ENCODE measurements at regions not wholly inside any gene's neighbourhood (a gene's known extent, or its start where the extent isn't known, plus 50 kb on each side); places are given as distances from the start of the nearest gene placed in this dataset.

DNA sequence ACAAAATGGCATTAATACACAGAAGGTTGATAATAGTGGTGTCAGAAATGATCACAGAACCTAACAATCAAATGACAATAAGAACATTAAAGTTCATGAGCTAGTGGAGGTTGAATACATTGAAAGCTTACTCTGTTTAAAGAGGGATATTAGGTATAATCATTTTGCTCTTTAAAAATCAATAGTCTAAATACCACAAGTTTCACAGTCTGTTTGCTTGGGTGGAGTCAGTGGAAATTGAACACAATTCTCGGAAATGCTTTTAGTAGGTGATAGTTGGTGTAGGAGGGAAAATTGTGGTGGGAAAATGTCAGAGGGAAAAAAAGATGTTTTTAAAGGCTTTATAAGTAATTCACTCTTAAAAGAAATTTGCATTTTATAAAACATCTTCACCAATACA is 197.1 kb downstream of the GLUD2 start:
- 60 to 74% (median 67%) methylated on average over 1 of the region's 1 CpG for WGBS, 3 donors
- Histone ChIP-seq H3K4me1 (ENCODE audit: control insufficient read depth in 3 of 3, insufficient read depth in 2 of 3, low read depth in 1 of 3, low read length in 2 of 3) (no peaks in the 10 kb centered on the region), H3K27me3 (ENCODE audit: control insufficient read depth in 3 of 3, insufficient read depth in 3 of 3, low read length in 3 of 3) (no peaks in the 10 kb centered on the region), H3K4me3 (ENCODE audit: low read depth in 1 of 3, low read length in 3 of 3) (no peak overlapping the region), H3K36me3 (ENCODE audit: control insufficient read depth in 3 of 3, insufficient read depth in 2 of 3, low read depth in 1 of 3, low read length in 3 of 3) (no peaks in the 10 kb centered on the region), H3K9me3 (ENCODE audit: control insufficient read depth in 2 of 2, insufficient read depth in 1 of 2, low read depth in 1 of 2, low read length in 1 of 2) (no peaks in the 10 kb centered on the region), H3K27ac (ENCODE audit: low read depth in 1 of 3, low read length in 2 of 3) (no peak overlapping the region)
- FAIRE-seq (no peak), DNase-seq (no peak)

DNA sequence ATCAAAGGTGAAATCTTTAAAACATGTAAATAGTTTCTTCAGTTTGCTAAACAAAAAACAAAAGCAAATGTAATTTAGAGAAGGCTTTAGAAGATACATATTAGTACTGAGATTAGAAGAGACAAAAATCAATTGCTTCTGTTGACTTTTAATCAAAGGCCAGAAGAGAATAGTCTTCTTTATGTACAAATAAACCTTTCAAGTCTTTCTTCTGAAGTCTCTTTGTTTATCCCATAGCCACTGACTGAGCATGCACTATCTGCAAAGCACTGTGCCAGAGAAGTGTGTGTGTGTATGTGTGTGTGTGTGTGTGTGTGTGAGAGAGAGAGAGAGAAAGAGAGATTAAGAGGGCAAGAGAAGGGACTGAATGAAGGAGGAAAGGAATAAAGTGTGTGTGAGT is 198.4 kb downstream of the GLUD2 start:
- Histone ChIP-seq H3K27ac (ENCODE audit: low read depth in 1 of 3, low read length in 2 of 3) (no peak overlapping the region), H3K9me3 (ENCODE audit: control insufficient read depth in 2 of 2, insufficient read depth in 1 of 2, low read depth in 1 of 2, low read length in 1 of 2) (no peaks in the 10 kb centered on the region), H3K4me1 (ENCODE audit: control insufficient read depth in 3 of 3, insufficient read depth in 2 of 3, low read depth in 1 of 3, low read length in 2 of 3) (no peaks in the 10 kb centered on the region), H3K36me3 (ENCODE audit: control insufficient read depth in 3 of 3, insufficient read depth in 2 of 3, low read depth in 1 of 3, low read length in 3 of 3) (no peaks in the 10 kb centered on the region), H3K4me3 (ENCODE audit: low read depth in 1 of 3, low read length in 3 of 3) (no peak overlapping the region), H3K27me3 (ENCODE audit: control insufficient read depth in 3 of 3, insufficient read depth in 3 of 3, low read length in 3 of 3) (no peaks in the 10 kb centered on the region)
- FAIRE-seq (no peak), DNase-seq (no peak)

DNA sequence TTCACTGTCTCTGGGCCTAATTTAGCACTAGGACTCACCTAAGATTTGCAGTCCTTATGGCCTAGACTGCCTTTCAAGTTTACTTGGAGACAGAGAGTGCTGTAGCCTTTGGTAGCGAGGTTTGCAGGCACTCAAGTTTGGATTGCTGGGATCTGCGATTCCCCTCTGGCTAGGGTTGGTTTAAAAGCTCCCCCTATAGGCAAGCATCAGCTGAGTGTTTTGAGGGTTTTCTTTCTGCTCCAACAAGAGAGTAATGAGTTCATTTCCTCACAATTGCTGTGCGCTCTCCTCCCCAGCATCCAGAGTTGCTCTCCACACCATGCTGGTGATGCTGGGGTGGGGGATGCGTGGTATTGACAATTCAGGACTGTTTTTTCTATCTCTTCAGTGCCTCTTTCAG is 206.9 kb downstream of the GLUD2 start:
- no peak overlapping the region for H3K4me3 ChIP-seq (ENCODE audit: low read depth in 1 of 3, low read length in 3 of 3)
- H3K36me3 ChIP-seq (ENCODE audit: control insufficient read depth in 3 of 3, insufficient read depth in 2 of 3, low read depth in 1 of 3, low read length in 3 of 3): no peaks in the 10 kb centered on the region
- H3K27me3 ChIP-seq (ENCODE audit: control insufficient read depth in 3 of 3, insufficient read depth in 3 of 3, low read length in 3 of 3): no peaks in the 10 kb centered on the region
- FAIRE-seq: no peak
- DNase-seq: no peak
- 50 to 56% (median 52%) methylated on average over 4 of the region's 4 CpGs for WGBS, 3 donors
- no peak overlapping the region for H3K27ac ChIP-seq (ENCODE audit: low read depth in 1 of 3, low read length in 2 of 3)
- H3K4me1 ChIP-seq (ENCODE audit: control insufficient read depth in 3 of 3, insufficient read depth in 2 of 3, low read depth in 1 of 3, low read length in 2 of 3): no peaks in the 10 kb centered on the region
- no peaks in the 10 kb centered on the region for H3K9me3 ChIP-seq (ENCODE audit: control insufficient read depth in 2 of 2, insufficient read depth in 1 of 2, low read depth in 1 of 2, low read length in 1 of 2)

GRCh38 chrX:121256647-121257046 is 209.2 kb downstream of the GLUD2 start:
- Histone ChIP-seq H3K27ac (ENCODE audit: low read depth in 1 of 3, low read length in 2 of 3) (no peak overlapping the region), H3K4me1 (ENCODE audit: control insufficient read depth in 3 of 3, insufficient read depth in 2 of 3, low read depth in 1 of 3, low read length in 2 of 3) (no peaks in the 10 kb centered on the region), H3K36me3 (ENCODE audit: control insufficient read depth in 3 of 3, insufficient read depth in 2 of 3, low read depth in 1 of 3, low read length in 3 of 3) (no peaks in the 10 kb centered on the region), H3K4me3 (ENCODE audit: low read depth in 1 of 3, low read length in 3 of 3) (no peak overlapping the region), H3K27me3 (ENCODE audit: control insufficient read depth in 3 of 3, insufficient read depth in 3 of 3, low read length in 3 of 3) (no peaks in the 10 kb centered on the region), H3K9me3 (ENCODE audit: control insufficient read depth in 2 of 2, insufficient read depth in 1 of 2, low read depth in 1 of 2, low read length in 1 of 2) (no peaks in the 10 kb centered on the region)
- 27 to 38% (median 28%) methylated on average over 2 of the region's 2 CpGs for WGBS, 3 donors
- no peak for FAIRE-seq
- DNase-seq: no peak

- H3K36me3 ChIP-seq (ENCODE audit: control insufficient read depth in 3 of 3, insufficient read depth in 2 of 3, low read depth in 1 of 3, low read length in 3 of 3): no peaks in the 10 kb centered on the region
- no peak overlapping the region for H3K4me3 ChIP-seq (ENCODE audit: low read depth in 1 of 3, low read length in 3 of 3)
- H3K4me1 ChIP-seq (ENCODE audit: control insufficient read depth in 3 of 3, insufficient read depth in 2 of 3, low read depth in 1 of 3, low read length in 2 of 3): no peaks in the 10 kb centered on the region
- FAIRE-seq (no peak), DNase-seq (no peak)
- H3K27ac ChIP-seq (ENCODE audit: low read depth in 1 of 3, low read length in 2 of 3): no peak overlapping the region
- H3K27me3 ChIP-seq (ENCODE audit: control insufficient read depth in 3 of 3, insufficient read depth in 3 of 3, low read length in 3 of 3): no peaks in the 10 kb centered on the region
- no peaks in the 10 kb centered on the region for H3K9me3 ChIP-seq (ENCODE audit: control insufficient read depth in 2 of 2, insufficient read depth in 1 of 2, low read depth in 1 of 2, low read length in 1 of 2)
These were observed 211.1 kb downstream of the GLUD2 start for GRCh38 chrX:121258545-121258944.

DNA sequence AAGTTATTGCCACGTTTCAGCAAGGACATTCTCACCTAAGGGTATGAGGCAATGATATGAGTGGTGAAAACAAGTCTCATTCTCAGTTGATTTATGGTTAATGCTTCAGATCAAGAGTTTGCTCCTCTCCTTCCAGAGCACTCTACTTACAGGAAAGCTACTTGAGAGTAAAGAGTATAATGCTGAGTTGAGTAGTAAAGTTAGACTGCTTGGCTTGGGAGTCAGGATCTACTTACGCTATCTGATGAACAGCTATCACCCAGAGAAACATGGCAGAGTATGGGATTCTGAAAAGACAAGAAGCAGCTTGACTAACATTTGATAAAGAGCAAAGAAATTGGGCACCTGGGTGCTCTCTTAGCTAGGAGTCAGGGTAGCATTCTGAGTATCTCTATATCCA is 211.8 kb downstream of the GLUD2 start:
- no peaks in the 10 kb centered on the region for H3K27me3 ChIP-seq (ENCODE audit: control insufficient read depth in 3 of 3, insufficient read depth in 3 of 3, low read length in 3 of 3)
- H3K36me3 ChIP-seq (ENCODE audit: control insufficient read depth in 3 of 3, insufficient read depth in 2 of 3, low read depth in 1 of 3, low read length in 3 of 3): no peaks in the 10 kb centered on the region
- FAIRE-seq (no peak), DNase-seq (no peak)
- H3K27ac ChIP-seq (ENCODE audit: low read depth in 1 of 3, low read length in 2 of 3): no peak overlapping the region
- 63 to 78% (median 68%) methylated on average over 2 of the region's 2 CpGs for WGBS, 3 donors
- H3K4me1 ChIP-seq (ENCODE audit: control insufficient read depth in 3 of 3, insufficient read depth in 2 of 3, low read depth in 1 of 3, low read length in 2 of 3): no peaks in the 10 kb centered on the region
- H3K4me3 ChIP-seq (ENCODE audit: low read depth in 1 of 3, low read length in 3 of 3): no peak overlapping the region
- H3K9me3 ChIP-seq (ENCODE audit: control insufficient read depth in 2 of 2, insufficient read depth in 1 of 2, low read depth in 1 of 2, low read length in 1 of 2): no peaks in the 10 kb centered on the region

GRCh38 chrX:121260596-121261240 is 213.3 kb downstream of the GLUD2 start:
- no peak for FAIRE-seq
- no peak overlapping the region for H3K4me3 ChIP-seq (ENCODE audit: low read depth in 1 of 3, low read length in 3 of 3)
- H3K27me3 ChIP-seq (ENCODE audit: control insufficient read depth in 3 of 3, insufficient read depth in 3 of 3, low read length in 3 of 3): no peaks in the 10 kb centered on the region
- no peaks in the 10 kb centered on the region for H3K36me3 ChIP-seq (ENCODE audit: control insufficient read depth in 3 of 3, insufficient read depth in 2 of 3, low read depth in 1 of 3, low read length in 3 of 3)
- 51 to 60% (median 59%) methylated on average over 2 of the region's 2 CpGs for WGBS, 3 donors
- no peak overlapping the region for H3K27ac ChIP-seq (ENCODE audit: low read depth in 1 of 3, low read length in 2 of 3)
- no peaks in the 10 kb centered on the region for H3K9me3 ChIP-seq (ENCODE audit: control insufficient read depth in 2 of 2, insufficient read depth in 1 of 2, low read depth in 1 of 2, low read length in 1 of 2)
- no peak for DNase-seq
- no peaks in the 10 kb centered on the region for H3K4me1 ChIP-seq (ENCODE audit: control insufficient read depth in 3 of 3, insufficient read depth in 2 of 3, low read depth in 1 of 3, low read length in 2 of 3)

GRCh38 chrX:121283921-121284320 is 236.5 kb downstream of the GLUD2 start:
- H3K4me3 ChIP-seq (ENCODE audit: low read depth in 1 of 3, low read length in 3 of 3): no peak overlapping the region
- H3K9me3 ChIP-seq (ENCODE audit: control insufficient read depth in 2 of 2, insufficient read depth in 1 of 2, low read depth in 1 of 2, low read length in 1 of 2): peaks cover 0 to 2% of the 10 kb centered on the region in 2 donors
- 62 to 79% (median 68%) methylated on average over 3 of the region's 3 CpGs for WGBS, 3 donors
- H3K4me1 ChIP-seq (ENCODE audit: control insufficient read depth in 3 of 3, insufficient read depth in 2 of 3, low read depth in 1 of 3, low read length in 2 of 3): no peaks in the 10 kb centered on the region
- DNase-seq (no peak), FAIRE-seq (no peak)
- H3K27me3 ChIP-seq (ENCODE audit: control insufficient read depth in 3 of 3, insufficient read depth in 3 of 3, low read length in 3 of 3): no peaks in the 10 kb centered on the region
- H3K27ac ChIP-seq (ENCODE audit: low read depth in 1 of 3, low read length in 2 of 3): no peak overlapping the region
- no peaks in the 10 kb centered on the region for H3K36me3 ChIP-seq (ENCODE audit: control insufficient read depth in 3 of 3, insufficient read depth in 2 of 3, low read depth in 1 of 3, low read length in 3 of 3)

- Histone ChIP-seq H3K36me3 (ENCODE audit: control insufficient read depth in 3 of 3, insufficient read depth in 2 of 3, low read depth in 1 of 3, low read length in 3 of 3) (no peaks in the 10 kb centered on the region), H3K4me3 (ENCODE audit: low read depth in 1 of 3, low read length in 3 of 3) (no peak overlapping the region), H3K9me3 (ENCODE audit: control insufficient read depth in 2 of 2, insufficient read depth in 1 of 2, low read depth in 1 of 2, low read length in 1 of 2) (no peaks in the 10 kb centered on the region), H3K27ac (ENCODE audit: low read depth in 1 of 3, low read length in 2 of 3) (no peak overlapping the region), H3K4me1 (ENCODE audit: control insufficient read depth in 3 of 3, insufficient read depth in 2 of 3, low read depth in 1 of 3, low read length in 2 of 3) (no peaks in the 10 kb centered on the region), H3K27me3 (ENCODE audit: control insufficient read depth in 3 of 3, insufficient read depth in 3 of 3, low read length in 3 of 3) (no peaks in the 10 kb centered on the region)
- FAIRE-seq: no peak
- no peak for DNase-seq
- WGBS, 3 donors: 0 to 76% (median 27%) methylated on average over 1 of the region's 1 CpG
These were observed 251.1 kb downstream of the GLUD2 start for GRCh38 chrX:121298499-121298898.
